IPS DF 4.7 (cell line): ENCODE measurements at regions not wholly inside any gene's neighbourhood (a gene's known extent, or its start where the extent isn't known, plus 50 kb on each side); places are given as distances from the start of the nearest gene placed in this dataset.

Experiments
- DNase-seq: peaks from one replicate; pipeline ENCODE4 v3.0.0-alpha.2; 2013; ENCODE audit warnings: low spot score; ENCODE audit errors: extremely low read depth

GRCh38 chr2:8405334-8405733 is 276.5 kb upstream of the ID2 start:
- DNase-seq, result no peak

- no peak for DNase-seq
Measured at GRCh38 chr2:8406271-8406670, 275.6 kb upstream of the ID2 start.

- DNase-seq, result no peak
Measured at GRCh38 chr2:8407332-8407731, 274.5 kb upstream of the ID2 start.

- DNase-seq, result no peak
Measured at GRCh38 chr2:8408560-8409460, 273.0 kb upstream of the ID2 start.

GRCh38 chr2:8409461-8410260 is 272.2 kb upstream of the ID2 start:
- no peak for DNase-seq

GRCh38 chr2:8412082-8412481 is 269.8 kb upstream of the ID2 start:
- DNase-seq, result no peak

GRCh38 chr2:8412586-8412985 is 269.3 kb upstream of the ID2 start:
- DNase-seq, result no peak

GRCh38 chr2:8413589-8414135 is 268.2 kb upstream of the ID2 start:
- DNase-seq, result no peak

- no peak for DNase-seq
Measured at GRCh38 chr2:8414946-8415879, 266.6 kb upstream of the ID2 start.

GRCh38 chr2:8416001-8416571 is 265.8 kb upstream of the ID2 start:
- no peak for DNase-seq

GRCh38 chr2:8416849-8417832 is 264.7 kb upstream of the ID2 start:
- DNase-seq, result no peak

GRCh38 chr2:8418721-8419120 is 263.1 kb upstream of the ID2 start:
- no peak for DNase-seq

GRCh38 chr2:8421658-8422449 is 260.0 kb upstream of the ID2 start:
- DNase-seq, result no peak

- no peak for DNase-seq
Measured at GRCh38 chr2:8422450-8422800, 259.4 kb upstream of the ID2 start.

GRCh38 chr2:8424997-8425900 is 256.6 kb upstream of the ID2 start:
- no peak for DNase-seq

- DNase-seq, result no peak
Measured at GRCh38 chr2:8426550-8426949, 255.3 kb upstream of the ID2 start.

- DNase-seq, result no peak
Measured at GRCh38 chr2:8427211-8427610, 254.6 kb upstream of the ID2 start.

- no peak for DNase-seq
Measured at GRCh38 chr2:8430628-8431027, 251.2 kb upstream of the ID2 start.
